Sigmoid colon (tissue), 4 donors: ENCODE measurements at regions not wholly inside any gene's neighbourhood (a gene's known extent, or its start where the extent isn't known, plus 50 kb on each side); places are given as distances from the start of the nearest gene placed in this dataset.

Experiments used
- CTCF ChIP-seq, 4 experiments: fragments of 450-650 bp in 3 of 4; fragments of 200-600 bp in 1 of 4; IDR thresholded peaks; one replicate each; pipeline ENCODE4 v1.5.1; 2016 to 2019; ENCODE audit warnings: antibody characterized with exemption in 4 of 4, mild to moderate bottlenecking in 3 of 4, moderate library complexity in 2 of 4
- POLR2AphosphoS5 ChIP-seq, 4 donors: sonication (generic); formaldehyde crosslinking; IDR thresholded peaks; one replicate each; pipeline ENCODE4 v1.6.1; 2017; ENCODE audit warnings: antibody characterized with exemption in 4 of 4

GRCh38 chr2:173431191-173431590 lies 76.5 kb downstream of the CDCA7 start:
- TF ChIP-seq CTCF (IDR thresholded peaks at IDR 0.05) = no peak
- TF ChIP-seq POLR2AphosphoS5 (IDR thresholded peaks at IDR 0.05) = no peak
